HepG2 (cell line): ENCODE measurements at regions not wholly inside any gene's neighbourhood (a gene's known extent, or its start where the extent isn't known, plus 50 kb on each side); places are given as distances from the start of the nearest gene placed in this dataset.
"Not testable (repeated sequence)": the region's sequence is repeated elsewhere in the genome, so short reads cannot be mapped to it uniquely, and the experiment has no call there.

Source experiments
- ATAC-seq: fragments of 200-7000 bp; cut with Tn5 transposase; 3 replicates; pipeline ENCODE4 v1.9.1; 2020; ENCODE audit warnings: mild to moderate bottlenecking, moderate library complexity
- BruUV-seq: library from RNA; stranded (reverse); fragments of 400-500 nt; replicated peaks from 2 replicates; lab custom pipeline; 2021; lab: Mats Ljungman, UMichigan
- CTCF ChIA-PET: fragments of 300-600 bp; formaldehyde crosslinking; extraction: SDS; loops from one replicate; lab custom pipeline; 2021; ENCODE audit warnings: low total read pairs, inconsistent platforms, low intra/inter-chr PET ratio; lab: Yijun Ruan, JAX
- POLR2A ChIA-PET: fragments of 350-600 bp; sonication (Branson Sonifier 250); formaldehyde crosslinking; loops from one replicate; lab custom pipeline; 2020; ENCODE audit warnings: antibody characterized with exemption, inconsistent platforms; lab: Yijun Ruan, JAX
- DNase-seq: peaks from one replicate; pipeline ENCODE4 v3.0.0-alpha.2; 2015; ENCODE audit warnings: low spot score
- FAIRE-seq: peaks from 3 replicates; lab custom pipeline; 2011; peaks lifted over from hg19 to GRCh38; lab: Jason Lieb, UNC
- H2AFZ ChIP-seq: one replicate; pipeline ENCODE4 v1.6.1; 2011; ENCODE audit warnings: low read length, inconsistent platforms
- H3K27ac ChIP-seq: fragments of 300-600 bp; 3 replicates; pipeline ENCODE4 v1.8.0; 2011; ENCODE audit warnings: mixed run types, mild to moderate bottlenecking, mixed read lengths, low read length, inconsistent platforms; ENCODE audit not compliant: insufficient read depth; ENCODE audit errors: extremely low read length
- H3K27me3 ChIP-seq, 2 experiments: fragments of 200-600 bp in 1 of 2; 2 replicates in 1 of 2; 3 replicates in 1 of 2; pipeline versions ENCODE4 v1.6.0 to v1.8.0; 2011; ENCODE audit warnings: low read length in 2 of 2, mild to moderate bottlenecking in 2 of 2, moderate library complexity in 2 of 2, inconsistent platforms in 1 of 2; ENCODE audit not compliant: insufficient read depth in 2 of 2, control insufficient read depth in 1 of 2
- H3K36me3 ChIP-seq, 2 experiments: fragments of 200-600 bp in 1 of 2; replicated peaks in 1 of 2; 2 replicates in 1 of 2; 3 replicates in 1 of 2; pipeline versions ENCODE4 v1.5.1 to v1.8.0; 2011; ENCODE audit warnings: low read length in 2 of 2, inconsistent platforms in 1 of 2; ENCODE audit not compliant: insufficient read depth in 2 of 2, control insufficient read depth in 1 of 2
- H3K4me1 ChIP-seq: 2 replicates; pipeline ENCODE4 v1.5.1; 2012; ENCODE audit warnings: low read length, inconsistent platforms; ENCODE audit not compliant: insufficient read depth
- H3K4me2 ChIP-seq: 2 replicates; pipeline ENCODE4 v1.6.0; 2011; ENCODE audit warnings: low read depth, low read length, inconsistent platforms
- H3K4me3 ChIP-seq, 3 experiments: fragments of 200-600 bp in 1 of 3; sonication (generic), shearing (Covaris generic) in 1 of 3; replicated peaks in 1 of 3; 2 replicates each; pipeline ENCODE4 v1.5.1; 2011 to 2016; ENCODE audit warnings: low read length in 3 of 3, inconsistent platforms in 2 of 3, low read depth in 2 of 3, mild to moderate bottlenecking in 2 of 3, control low read depth in 1 of 3, mixed read lengths in 1 of 3; ENCODE audit not compliant: insufficient read depth in 1 of 3
- H3K79me2 ChIP-seq: one replicate; pipeline ENCODE4 v1.6.1; 2011; ENCODE audit warnings: low read length, inconsistent platforms; ENCODE audit not compliant: insufficient read depth
- H3K9ac ChIP-seq: 2 replicates; pipeline ENCODE4 v1.6.0; 2011; ENCODE audit warnings: mild to moderate bottlenecking, low read depth, low read length, inconsistent platforms; ENCODE audit not compliant: insufficient read depth
- H3K9me3 ChIP-seq: 2 replicates; pipeline ENCODE4 v1.5.1; 2012; ENCODE audit warnings: mild to moderate bottlenecking, low read length
- H4K20me1 ChIP-seq: 2 replicates; pipeline ENCODE4 v1.6.0; 2011; ENCODE audit warnings: inconsistent platforms, mild to moderate bottlenecking, low read length, moderate library complexity; ENCODE audit not compliant: insufficient read depth
- ARNT ChIP-seq: fragments of 450-650 bp; IDR thresholded peaks from 2 replicates; pipeline ENCODE4 v1.6.1; 2017
- FOSL2 ChIP-seq: sonication (generic); formaldehyde crosslinking; IDR thresholded peaks from 2 replicates; pipeline ENCODE4 v1.4.0; 2020; ENCODE audit warnings: missing genetic modification reagents
- MAFF ChIP-seq: IDR thresholded peaks from 2 replicates; pipeline ENCODE4 v1.6.1; 2011; ENCODE audit warnings: low read depth, low read length, improper control_type of control experiment
- MAFK ChIP-seq, 2 experiments: IDR thresholded peaks in 1 of 2; conservative IDR thresholded peaks in 1 of 2; 2 replicates each; pipeline ENCODE4 v1.6.1; 2011; ENCODE audit warnings: improper control_type of control experiment in 2 of 2, low read length in 2 of 2
- WGBS: methylation state at CpG from one replicate; pipeline ENCODE4 v1.1.6; 2017; ENCODE audit warnings: low lambda C conversion rate; 5-methylcytosine and 5-hydroxymethylcytosine counted together
- in situ Hi-C: cut with HindIII; loops from 2 replicates; pipeline ENCODE4 v1.10.0; 2017; ENCODE audit warnings: low pct_unique_long_range_greater_than_20kb; ENCODE audit not compliant: extremely low pct_ligation_motif_present
- intact Hi-C: fragments of 100-400 bp; cut with micrococcal nuclease; formaldehyde crosslinking; loops from one replicate; pipeline ENCODE4 v1.10.0; 2022; ENCODE audit not compliant: unreplicated experiment
- TF ChIP-seq, protein P1 (sequence below): sonication (generic); formaldehyde crosslinking; IDR thresholded peaks from 2 replicates; pipeline ENCODE4 v1.4.0; 2020; ENCODE audit warnings: missing genetic modification reagents, low read depth, mild to moderate bottlenecking, borderline replicate concordance

DNA sequence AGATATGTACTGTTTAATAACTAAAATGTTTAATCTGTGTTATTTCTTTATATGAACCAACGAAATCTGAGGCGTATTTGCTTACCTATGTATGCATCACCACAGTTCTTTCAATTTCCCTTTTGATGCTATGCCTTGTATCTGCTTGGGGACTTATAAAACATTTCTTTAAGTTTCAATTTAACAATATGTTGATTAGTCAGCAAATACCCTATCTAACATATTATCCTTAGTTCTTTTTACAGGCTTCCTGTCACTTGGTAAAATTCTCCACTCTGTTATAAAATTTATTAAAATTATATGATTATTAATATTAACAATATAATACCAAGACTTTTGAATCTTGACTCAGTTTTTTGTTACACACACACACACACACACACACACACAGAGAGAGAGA, 174.3 kb downstream of the CPS1 start:
- H3K4me1 ChIP-seq = no peaks in the 10 kb centered on the region
- H3K4me2 ChIP-seq = no peak overlapping the region
- H3K9ac ChIP-seq = no peak overlapping the region
- in situ Hi-C loops (no loop called here), intact Hi-C loops (no loop called here)
- H3K79me2 ChIP-seq = no peaks in the 10 kb centered on the region
- POLR2A ChIA-PET = no interaction called here
- H3K36me3 ChIP-seq = no peaks in the 10 kb centered on the region
- no peaks in the 10 kb centered on the region for H3K9me3 ChIP-seq
- WGBS = 22% methylated on average over 2 of the region's 2 CpGs
- TF ChIP-seq MAFF = peak; percentile 50
- peak; percentile 63 to 84 for TF ChIP-seq MAFK (conservative IDR thresholded peaks at IDR 0.05 in 1 of 2, IDR thresholded peaks at IDR 0.05 in 1 of 2; ENCODE audit: low read length in 2 of 2)
- TF ChIP-seq ARNT = no peak
- TF ChIP-seq, protein P1, sequence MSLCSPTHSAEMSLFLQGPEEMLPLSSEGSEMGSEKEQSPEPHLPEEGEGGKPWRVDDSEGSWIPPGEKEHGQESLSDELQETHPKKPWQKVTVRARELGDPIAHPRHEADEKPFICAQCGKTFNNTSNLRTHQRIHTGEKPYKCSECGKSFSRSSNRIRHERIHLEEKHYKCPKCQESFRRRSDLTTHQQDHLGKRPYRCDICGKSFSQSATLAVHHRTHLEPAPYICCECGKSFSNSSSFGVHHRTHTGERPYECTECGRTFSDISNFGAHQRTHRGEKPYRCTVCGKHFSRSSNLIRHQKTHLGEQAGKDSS (CRISPR knock-in tag) = no peak
- no peak for TF ChIP-seq FOSL2 (CRISPR knock-in tag)
- CTCF ChIA-PET = no interaction called here
- ATAC-seq = no peak
- DNase-seq = no peak
- no peak overlapping the region for H3K27ac ChIP-seq
- no peaks in the 10 kb centered on the region for H4K20me1 ChIP-seq
- no peak for FAIRE-seq
- no peak overlapping the region for H2AFZ ChIP-seq
- H3K27me3 ChIP-seq = no peaks in the 10 kb centered on the region
- H3K4me3 ChIP-seq = no peak overlapping the region
- BruUV-seq = no TSS peak

DNA sequence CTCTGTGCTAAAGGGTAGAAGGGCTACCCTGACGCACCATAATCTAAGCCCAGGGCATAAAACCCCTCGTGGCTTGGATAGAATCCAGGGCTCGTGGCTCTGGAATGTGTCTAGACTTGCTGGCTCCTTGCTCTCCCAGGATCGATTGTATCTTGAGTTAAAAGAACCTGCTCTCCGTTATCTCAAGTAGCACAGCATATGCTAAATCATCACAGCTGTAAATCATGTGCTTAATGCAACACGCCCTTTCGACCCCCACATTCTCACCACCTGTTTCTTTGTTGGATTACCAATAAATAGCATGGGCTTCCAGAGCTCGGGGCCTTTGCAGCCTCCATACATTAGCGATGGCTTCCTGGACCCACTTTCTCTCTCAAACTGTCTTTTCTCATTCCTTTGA, 190.4 kb downstream of the CPS1 start:
- H4K20me1 ChIP-seq, FAIRE-seq, in situ Hi-C loops, H3K27me3 ChIP-seq, H3K79me2 ChIP-seq, BruUV-seq, H3K4me2 ChIP-seq, ATAC-seq, intact Hi-C loops, H3K36me3 ChIP-seq, H3K4me1 ChIP-seq, H3K9me3 ChIP-seq, H3K4me3 ChIP-seq, H2AFZ ChIP-seq, POLR2A ChIA-PET, H3K9ac ChIP-seq, CTCF ChIA-PET, H3K27ac ChIP-seq, DNase-seq: not testable (repeated sequence)
- 19% methylated on average over 9 of the region's 9 CpGs for WGBS
